H9 (cell line): ENCODE measurements at regions not wholly inside any gene's neighbourhood (a gene's known extent, or its start where the extent isn't known, plus 50 kb on each side); places are given as distances from the start of the nearest gene placed in this dataset.
"Not testable (repeated sequence)": the region's sequence is repeated elsewhere in the genome, so short reads cannot be mapped to it uniquely, and the experiment has no call there.

ENCODE experiments used
- DNase-seq: peaks from one replicate; pipeline ENCODE4 v3.0.0-alpha.2; 2017
- H2AFZ ChIP-seq: one replicate; pipeline ENCODE4 v1.6.1; 2013; ENCODE audit warnings: mild to moderate bottlenecking, low read length, control low read depth, moderate library complexity
- H2AK5ac ChIP-seq: 2 replicates; pipeline ENCODE4 v1.6.1; 2013; ENCODE audit warnings: low read length, control low read depth, mixed read lengths; ENCODE audit not compliant: insufficient read length
- H2BK120ac ChIP-seq: one replicate; pipeline ENCODE4 v1.6.1; 2013; ENCODE audit warnings: low read depth, mild to moderate bottlenecking, low read length, control low read depth, inconsistent platforms; ENCODE audit not compliant: poor library complexity, severe bottlenecking
- H2BK12ac ChIP-seq: 2 replicates; pipeline ENCODE4 v1.6.1; 2013; ENCODE audit warnings: low read length, control low read depth, mixed read lengths, low read depth; ENCODE audit not compliant: insufficient read length
- H2BK15ac ChIP-seq: 2 replicates; pipeline ENCODE4 v1.6.1; 2013; ENCODE audit warnings: low read depth, low read length, control low read depth
- H2BK20ac ChIP-seq: one replicate; pipeline ENCODE4 v1.6.1; 2013; ENCODE audit warnings: low read depth, mild to moderate bottlenecking, low read length, control low read depth, inconsistent platforms; ENCODE audit not compliant: poor library complexity, severe bottlenecking
- H2BK5ac ChIP-seq: 2 replicates; pipeline ENCODE4 v1.6.1; 2013; ENCODE audit warnings: low read length, control low read depth, mixed read lengths; ENCODE audit not compliant: insufficient read length
- H3K14ac ChIP-seq: 2 replicates; pipeline ENCODE4 v1.6.1; 2013; ENCODE audit warnings: low read length, control low read depth; ENCODE audit not compliant: insufficient read depth
- H3K18ac ChIP-seq: 2 replicates; pipeline ENCODE4 v1.6.1; 2013; ENCODE audit warnings: low read depth, mild to moderate bottlenecking, mixed read lengths, low read length, control low read depth; ENCODE audit not compliant: insufficient read length
- H3K23ac ChIP-seq: 2 replicates; pipeline ENCODE4 v1.6.1; 2013; ENCODE audit warnings: low read length, control low read depth, mixed read lengths, low read depth; ENCODE audit not compliant: insufficient read length
- H3K23me2 ChIP-seq: 2 replicates; pipeline ENCODE4 v1.6.1; 2013; ENCODE audit warnings: low read depth, mild to moderate bottlenecking, mixed read lengths, low read length, control low read depth; ENCODE audit not compliant: insufficient read length, poor library complexity, severe bottlenecking
- H3K27ac ChIP-seq: 2 replicates; pipeline ENCODE4 v1.5.1; 2013; ENCODE audit warnings: low read length, control low read depth, mixed read lengths, low read depth; ENCODE audit not compliant: insufficient read length
- H3K27me3 ChIP-seq: 2 replicates; pipeline ENCODE4 v1.6.1; 2013; ENCODE audit warnings: low read length, control low read depth, inconsistent platforms; ENCODE audit not compliant: insufficient read depth
- H3K4ac ChIP-seq: 2 replicates; pipeline ENCODE4 v1.6.1; 2013; ENCODE audit warnings: low read depth, mild to moderate bottlenecking, control low read depth, inconsistent platforms, low read length, moderate library complexity
- H3K4me1 ChIP-seq: 2 replicates; pipeline ENCODE4 v1.6.1; 2013; ENCODE audit warnings: low read length, control low read depth, inconsistent platforms; ENCODE audit not compliant: insufficient read depth
- H3K4me2 ChIP-seq: 2 replicates; pipeline ENCODE4 v1.6.1; 2013; ENCODE audit warnings: low read length, control low read depth, mixed read lengths; ENCODE audit not compliant: insufficient read length, insufficient read depth
- H3K56ac ChIP-seq: 2 replicates; pipeline ENCODE4 v1.6.1; 2013; ENCODE audit warnings: low read depth, mild to moderate bottlenecking, mixed read lengths, low read length, control low read depth; ENCODE audit not compliant: insufficient read length
- H3K79me1 ChIP-seq: 2 replicates; pipeline ENCODE4 v1.6.1; 2013; ENCODE audit warnings: low read depth, mild to moderate bottlenecking, moderate library complexity, low read length, control low read depth, inconsistent platforms; ENCODE audit not compliant: insufficient read depth, poor library complexity, severe bottlenecking
- H3K79me2 ChIP-seq: 2 replicates; pipeline ENCODE4 v1.6.1; 2013; ENCODE audit warnings: low read length, control low read depth, inconsistent platforms; ENCODE audit not compliant: insufficient read depth
- H3K9ac ChIP-seq: 2 replicates; pipeline ENCODE4 v1.6.1; 2013; ENCODE audit warnings: low read length, control low read depth, mixed read lengths; ENCODE audit not compliant: insufficient read length; ENCODE audit errors: extremely low read depth
- H3K9me3 ChIP-seq: one replicate; pipeline ENCODE4 v1.6.1; 2013; ENCODE audit warnings: low read depth, low read length, inconsistent platforms; ENCODE audit not compliant: control insufficient read depth
- H3T11ph ChIP-seq: one replicate; pipeline ENCODE4 v1.6.1; 2013; ENCODE audit warnings: mild to moderate bottlenecking, low read length, control low read depth, inconsistent platforms
- H4K20me1 ChIP-seq: one replicate; pipeline ENCODE4 v1.6.1; 2013; ENCODE audit not compliant: control insufficient read depth, insufficient read length, insufficient read depth
- H4K5ac ChIP-seq: 2 replicates; pipeline ENCODE4 v1.6.1; 2013; ENCODE audit warnings: low read depth, mild to moderate bottlenecking, mixed read lengths, low read length, control low read depth; ENCODE audit not compliant: insufficient read length
- H4K8ac ChIP-seq: replicated peaks from 2 replicates; pipeline ENCODE4 v1.6.1; 2013; ENCODE audit warnings: low read length, control low read depth, mixed read lengths, low read depth; ENCODE audit not compliant: insufficient read length
- H4K91ac ChIP-seq: 2 replicates; pipeline ENCODE4 v1.6.1; 2013; ENCODE audit warnings: low read depth, mild to moderate bottlenecking, moderate library complexity, mixed read lengths, low read length, control low read depth; ENCODE audit not compliant: insufficient read length
- H3K27ac Mint-ChIP-seq, 3 experiments: 2 replicates in 2 of 3; 3 replicates in 1 of 3; pipeline ENCODE4 v1.8.0; 2020 to 2021; ENCODE audit warnings: mixed read lengths in 3 of 3, mild to moderate bottlenecking in 1 of 3, moderate library complexity in 1 of 3
- H3K27me3 Mint-ChIP-seq: 2 replicates; pipeline ENCODE4 v1.8.0; 2021; ENCODE audit warnings: low read depth, mild to moderate bottlenecking, moderate library complexity, mixed read lengths
- H3K36me3 Mint-ChIP-seq, 3 experiments: 2 replicates in 2 of 3; 3 replicates in 1 of 3; pipeline ENCODE4 v1.8.0; 2020 to 2021; ENCODE audit warnings: low read depth in 3 of 3, mixed read lengths in 3 of 3; ENCODE audit not compliant: insufficient read depth in 1 of 3
- H3K4me1 Mint-ChIP-seq, 2 experiments: 2 replicates each; pipeline ENCODE4 v1.8.0; 2020; ENCODE audit warnings: mixed read lengths in 2 of 2
- H3K4me3 Mint-ChIP-seq, 2 experiments: 2 replicates in 1 of 2; 3 replicates in 1 of 2; pipeline ENCODE4 v1.8.0; 2020 to 2021; ENCODE audit warnings: mild to moderate bottlenecking in 2 of 2, mixed read lengths in 2 of 2, moderate library complexity in 1 of 2
- H3K9me3 Mint-ChIP-seq, 2 experiments: 2 replicates in 1 of 2; 3 replicates in 1 of 2; pipeline ENCODE4 v1.8.0; 2020; ENCODE audit warnings: mild to moderate bottlenecking in 2 of 2, mixed read lengths in 2 of 2, moderate library complexity in 1 of 2
- CTCF ChIP-seq: fragments of 200-600 bp; sonication (generic); conservative IDR thresholded peaks from 3 replicates; pipeline ENCODE4 v1.8.0; 2021; ENCODE audit warnings: antibody characterized with exemption, mild to moderate bottlenecking
- WGBS: extraction: QIAGEN DNeasy Blood & Tissue Kit; methylation state at CpG from one replicate; pipeline ENCODE4 v1.1.7; 2013; ENCODE audit warnings: missing lambda C conversion rate, low lambda C conversion rate, mixed read lengths; ENCODE audit not compliant: insufficient read length; ENCODE audit errors: extremely low coverage; 5-methylcytosine and 5-hydroxymethylcytosine counted together

- H3K14ac ChIP-seq, result no peak overlapping the region
- H2BK120ac ChIP-seq, result no peak overlapping the region
- Mint-ChIP-seq H3K27ac (peak overlapping the region; percentile 97 to 100 (median 99)), H3K4me1 (peaks cover 31 to 34% of the 10 kb centered on the region in 2 experiments), H3K27me3 (no peaks in the 10 kb centered on the region; the same call in 1 of the 2 replicates), H3K4me3 (peak overlapping the region; percentile 31 to 67; a peak in 3 of 5 replicates), H3K36me3 (peaks cover 5 to 17% (median 13%) of the 10 kb centered on the region in 3 experiments; a peak in 6 of 7 replicates), H3K9me3 (peaks cover 8 to 13% of the 10 kb centered on the region in 2 experiments)
- H4K8ac ChIP-seq, result no peak overlapping the region
- no peaks in the 10 kb centered on the region for H3K27me3 ChIP-seq
- H3T11ph ChIP-seq, result no peak overlapping the region
- H2BK20ac ChIP-seq, result no peak overlapping the region
- DNase-seq, result peak; percentile 75
- no CpG with 5 or more reads among the region's 2 CpGs for WGBS
- H4K91ac ChIP-seq, result no peak overlapping the region
- H3K9ac ChIP-seq, result no peak overlapping the region
- H3K23me2 ChIP-seq, result no peaks in the 10 kb centered on the region
- peak overlapping the region; percentile 17 for H3K4me2 ChIP-seq
- no peak overlapping the region for H4K5ac ChIP-seq
- no peak overlapping the region for H3K4ac ChIP-seq
- no peak overlapping the region for H2AK5ac ChIP-seq
- no peak overlapping the region for H3K23ac ChIP-seq
- no peaks in the 10 kb centered on the region for H3K9me3 ChIP-seq
- no peak overlapping the region for H3K18ac ChIP-seq
- TF ChIP-seq CTCF, result no peak
- no peak overlapping the region for H3K56ac ChIP-seq
- H3K79me2 ChIP-seq, result no peaks in the 10 kb centered on the region
- no peak overlapping the region for H2AFZ ChIP-seq
- H3K27ac ChIP-seq, result peak overlapping the region; percentile 81
- no peak overlapping the region for H2BK12ac ChIP-seq
- no peaks in the 10 kb centered on the region for H3K79me1 ChIP-seq
- H2BK5ac ChIP-seq, result no peak overlapping the region
- no peaks in the 10 kb centered on the region for H4K20me1 ChIP-seq
- no peak overlapping the region for H2BK15ac ChIP-seq
- H3K4me1 ChIP-seq, result peaks cover 7% of the 10 kb centered on the region; the same call in 1 of the 2 replicates
Measured at GRCh38 chr4:188976644-188977115, 837.4 kb downstream of the TRIML1 start.

- H2AK5ac ChIP-seq, H3K9ac ChIP-seq, H3K9me3 Mint-ChIP-seq, H4K5ac ChIP-seq, H3K14ac ChIP-seq, H3K23me2 ChIP-seq, H4K8ac ChIP-seq, H2BK20ac ChIP-seq, H4K20me1 ChIP-seq, H2BK15ac ChIP-seq, H3K79me2 ChIP-seq, H2BK12ac ChIP-seq, H2AFZ ChIP-seq, H2BK120ac ChIP-seq, H3K4me1 ChIP-seq, H4K91ac ChIP-seq, H3K23ac ChIP-seq, H2BK5ac ChIP-seq, DNase-seq, H3K18ac ChIP-seq, H3K9me3 ChIP-seq, H3K4ac ChIP-seq, H3K27me3 ChIP-seq, H3K56ac ChIP-seq, H3K27me3 Mint-ChIP-seq, H3K79me1 ChIP-seq, H3T11ph ChIP-seq: not testable (repeated sequence)
- H3K4me2 ChIP-seq, result peak overlapping the region; percentile 17
- Mint-ChIP-seq H3K4me3 (peak overlapping the region in 1 of 2 experiments; percentile 30; a peak in 1 of 5 replicates), H3K27ac (peak overlapping the region; percentile 96 to 97 (median 97)), H3K4me1 (peaks cover 31 to 34% of the 10 kb centered on the region in 2 experiments), H3K36me3 (peaks cover 0 to 11% (median 8%) of the 10 kb centered on the region in 3 experiments; a peak in 3 of 7 replicates)
- no CpG with 5 or more reads among the region's 6 CpGs for WGBS
- H3K27ac ChIP-seq, result peak overlapping the region; percentile 81
Measured at GRCh38 chr4:188977232-188977631, 838.0 kb downstream of the TRIML1 start.
